Astrocyte (in vitro differentiated cells and primary cell): ENCODE measurements at regions not wholly inside any gene's neighbourhood (a gene's known extent, or its start where the extent isn't known, plus 50 kb on each side); places are given as distances from the start of the nearest gene placed in this dataset.

ENCODE experiments used
- EZH2 ChIP-seq: IDR thresholded peaks from 2 replicates; pipeline ENCODE4 v1.6.1; 2012; ENCODE audit warnings: mild to moderate bottlenecking, low read length, inconsistent platforms; ENCODE audit not compliant: insufficient read depth
- TF ChIP-seq, protein P1 (sequence below): IDR thresholded peaks from 2 replicates; pipeline ENCODE4 v1.5.1; 2011; ENCODE audit warnings: low read depth, mild to moderate bottlenecking, inconsistent platforms, low read length, moderate library complexity; ENCODE audit not compliant: insufficient read depth

DNA sequence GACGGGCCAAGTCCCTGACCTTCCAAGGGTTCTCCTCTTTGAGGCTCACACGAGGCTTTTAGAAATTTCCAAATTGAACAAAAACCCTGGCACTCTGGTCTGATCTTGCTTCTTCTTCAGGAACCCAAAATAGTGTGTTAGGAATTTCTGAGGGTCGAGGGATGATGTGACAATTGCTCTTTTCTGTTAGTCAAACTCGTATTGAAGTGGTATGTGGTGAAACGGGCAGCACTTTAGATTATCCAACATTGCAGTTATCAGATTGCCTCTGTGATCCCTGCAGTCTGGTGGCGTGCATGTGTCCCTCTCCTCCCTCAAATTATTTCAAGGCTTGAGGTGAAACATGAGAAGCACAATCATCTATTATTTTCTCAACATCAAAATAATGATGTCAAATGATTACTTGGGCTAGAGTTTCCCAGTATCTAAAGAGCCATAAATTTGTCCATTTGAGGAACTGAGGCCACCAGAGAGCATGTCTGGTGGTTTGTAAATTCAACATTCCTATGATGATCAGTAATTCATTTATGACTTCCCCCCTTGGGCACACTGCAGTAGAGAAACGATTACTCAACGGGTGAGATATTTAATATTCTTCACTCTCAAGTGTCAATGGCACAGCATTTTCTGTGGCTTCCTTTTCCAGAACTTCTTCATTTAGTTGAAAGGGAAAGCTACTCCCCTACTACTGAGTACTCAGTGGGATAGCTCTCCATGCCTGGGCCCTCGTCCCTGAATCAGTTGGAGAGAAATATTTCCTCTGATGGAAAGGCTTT is 308.6 kb upstream of the MAP3K7 start:
- TF ChIP-seq, protein P1, sequence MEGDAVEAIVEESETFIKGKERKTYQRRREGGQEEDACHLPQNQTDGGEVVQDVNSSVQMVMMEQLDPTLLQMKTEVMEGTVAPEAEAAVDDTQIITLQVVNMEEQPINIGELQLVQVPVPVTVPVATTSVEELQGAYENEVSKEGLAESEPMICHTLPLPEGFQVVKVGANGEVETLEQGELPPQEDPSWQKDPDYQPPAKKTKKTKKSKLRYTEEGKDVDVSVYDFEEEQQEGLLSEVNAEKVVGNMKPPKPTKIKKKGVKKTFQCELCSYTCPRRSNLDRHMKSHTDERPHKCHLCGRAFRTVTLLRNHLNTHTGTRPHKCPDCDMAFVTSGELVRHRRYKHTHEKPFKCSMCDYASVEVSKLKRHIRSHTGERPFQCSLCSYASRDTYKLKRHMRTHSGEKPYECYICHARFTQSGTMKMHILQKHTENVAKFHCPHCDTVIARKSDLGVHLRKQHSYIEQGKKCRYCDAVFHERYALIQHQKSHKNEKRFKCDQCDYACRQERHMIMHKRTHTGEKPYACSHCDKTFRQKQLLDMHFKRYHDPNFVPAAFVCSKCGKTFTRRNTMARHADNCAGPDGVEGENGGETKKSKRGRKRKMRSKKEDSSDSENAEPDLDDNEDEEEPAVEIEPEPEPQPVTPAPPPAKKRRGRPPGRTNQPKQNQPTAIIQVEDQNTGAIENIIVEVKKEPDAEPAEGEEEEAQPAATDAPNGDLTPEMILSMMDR = no peak
- no peak for TF ChIP-seq EZH2
